ENCODE measurements at regions not wholly inside any gene's neighbourhood (a gene's known extent, or its start where the extent isn't known, plus 50 kb on each side); places are given as distances from the start of the nearest gene placed in this dataset.

- no peak overlapping the region for H2BK5ac ChIP-seq (ENCODE audit: low read length)
- no peaks in the 10 kb centered on the region for H3K79me1 ChIP-seq (ENCODE audit: low read length)
- no peak overlapping the region for H3K56ac ChIP-seq (ENCODE audit: low read length)
- H3K23ac ChIP-seq (ENCODE audit: low read length) = no peak overlapping the region
- H3K27me3 ChIP-seq (ENCODE audit: insufficient read depth, low read length, poor library complexity) = no peaks in the 10 kb centered on the region
- H3K4me2 ChIP-seq (ENCODE audit: low read length) = no peak overlapping the region
- H2AK5ac ChIP-seq (ENCODE audit: low read length) = no peak overlapping the region
- WGBS (ENCODE audit: extremely low coverage, insufficient coverage, low lambda C conversion rate) = no CpG with 5 or more reads among the region's 3 CpGs
- no peak overlapping the region for H4K8ac ChIP-seq (ENCODE audit: low read depth, low read length)
- H4K5ac ChIP-seq (ENCODE audit: low read length) = no peak overlapping the region
- H3K9ac ChIP-seq (ENCODE audit: low read length) = no peak overlapping the region
- no peaks in the 10 kb centered on the region for H3K4me1 ChIP-seq (ENCODE audit: control insufficient read depth, low read depth, low read length)
- H3K36me3 ChIP-seq (ENCODE audit: control insufficient read depth, insufficient read depth, low read length) = no peaks in the 10 kb centered on the region
- no peak overlapping the region for H3K27ac ChIP-seq (ENCODE audit: low read depth, low read length)
- no peak for DNase-seq
- no peak overlapping the region for H3K4ac ChIP-seq (ENCODE audit: low read depth, low read length)
- H3K4me3 ChIP-seq (ENCODE audit: low read length) = no peak overlapping the region
- no peak overlapping the region for H3K18ac ChIP-seq (ENCODE audit: low read length)
- H2BK15ac ChIP-seq (replicated peaks; ENCODE audit: low read depth) = no peak overlapping the region
- H2BK120ac ChIP-seq (ENCODE audit: low read depth, low read length) = no peak overlapping the region
- no peaks in the 10 kb centered on the region for H3K79me2 ChIP-seq (ENCODE audit: control insufficient read depth, insufficient read depth, low read length)
These were observed 75.2 kb upstream of the DHX40 start for GRCh38 chr17:59490216-59490615.

- H2AK5ac ChIP-seq (ENCODE audit: low read length) = no peak overlapping the region
- H3K79me2 ChIP-seq (ENCODE audit: control insufficient read depth, insufficient read depth, low read length) = no peaks in the 10 kb centered on the region
- no peaks in the 10 kb centered on the region for H3K79me1 ChIP-seq (ENCODE audit: low read length)
- H3K4me3 ChIP-seq (ENCODE audit: low read length) = no peak overlapping the region
- H3K23ac ChIP-seq (ENCODE audit: low read length) = no peak overlapping the region
- H2BK15ac ChIP-seq (replicated peaks; ENCODE audit: low read depth) = no peak overlapping the region
- H3K56ac ChIP-seq (ENCODE audit: low read length) = no peak overlapping the region
- no peak overlapping the region for H2BK120ac ChIP-seq (ENCODE audit: low read depth, low read length)
- no peak overlapping the region for H3K4me2 ChIP-seq (ENCODE audit: low read length)
- H4K5ac ChIP-seq (ENCODE audit: low read length) = no peak overlapping the region
- no peaks in the 10 kb centered on the region for H3K36me3 ChIP-seq (ENCODE audit: control insufficient read depth, insufficient read depth, low read length)
- WGBS (ENCODE audit: extremely low coverage, insufficient coverage, low lambda C conversion rate) = no CpG with 5 or more reads among the region's 5 CpGs
- no peaks in the 10 kb centered on the region for H3K4me1 ChIP-seq (ENCODE audit: control insufficient read depth, low read depth, low read length)
- no peak overlapping the region for H3K18ac ChIP-seq (ENCODE audit: low read length)
- H4K8ac ChIP-seq (ENCODE audit: low read depth, low read length) = no peak overlapping the region
- no peaks in the 10 kb centered on the region for H3K27me3 ChIP-seq (ENCODE audit: insufficient read depth, low read length, poor library complexity)
- no peak overlapping the region for H3K4ac ChIP-seq (ENCODE audit: low read depth, low read length)
- DNase-seq = no peak
- no peak overlapping the region for H3K27ac ChIP-seq (ENCODE audit: low read depth, low read length)
- H2BK5ac ChIP-seq (ENCODE audit: low read length) = no peak overlapping the region
- no peak overlapping the region for H3K9ac ChIP-seq (ENCODE audit: low read length)
These were observed 73.9 kb upstream of the DHX40 start for GRCh38 chr17:59491353-59492090.

- no CpG with 5 or more reads among the region's 2 CpGs for WGBS (ENCODE audit: extremely low coverage, insufficient coverage, low lambda C conversion rate)
- Histone ChIP-seq H3K18ac (ENCODE audit: low read length) (no peak overlapping the region), H4K5ac (ENCODE audit: low read length) (no peak overlapping the region), H3K56ac (ENCODE audit: low read length) (no peak overlapping the region), H2BK15ac (replicated peaks; ENCODE audit: low read depth) (no peak overlapping the region), H2AK5ac (ENCODE audit: low read length) (no peak overlapping the region), H3K79me2 (ENCODE audit: control insufficient read depth, insufficient read depth, low read length) (no peaks in the 10 kb centered on the region), H3K27ac (ENCODE audit: low read depth, low read length) (no peak overlapping the region), H3K79me1 (ENCODE audit: low read length) (no peaks in the 10 kb centered on the region), H3K4me3 (ENCODE audit: low read length) (no peak overlapping the region), H3K36me3 (ENCODE audit: control insufficient read depth, insufficient read depth, low read length) (no peaks in the 10 kb centered on the region), H3K9ac (ENCODE audit: low read length) (no peak overlapping the region), H3K4me1 (ENCODE audit: control insufficient read depth, low read depth, low read length) (no peaks in the 10 kb centered on the region), H3K27me3 (ENCODE audit: insufficient read depth, low read length, poor library complexity) (no peaks in the 10 kb centered on the region), H4K8ac (ENCODE audit: low read depth, low read length) (no peak overlapping the region), H3K23ac (ENCODE audit: low read length) (no peak overlapping the region), H3K4ac (ENCODE audit: low read depth, low read length) (no peak overlapping the region), H2BK120ac (ENCODE audit: low read depth, low read length) (no peak overlapping the region), H3K4me2 (ENCODE audit: low read length) (no peak overlapping the region), H2BK5ac (ENCODE audit: low read length) (no peak overlapping the region)
- DNase-seq = peak; percentile 36
These were observed 73.3 kb upstream of the DHX40 start for GRCh38 chr17:59492091-59492451.

GRCh38 chr17:59493867-59494266, 71.5 kb upstream of the DHX40 start:
- Histone ChIP-seq H2BK120ac (ENCODE audit: low read depth, low read length) (no peak overlapping the region), H2BK5ac (ENCODE audit: low read length) (no peak overlapping the region), H3K23ac (ENCODE audit: low read length) (no peak overlapping the region), H3K79me2 (ENCODE audit: control insufficient read depth, insufficient read depth, low read length) (no peaks in the 10 kb centered on the region), H3K4me1 (ENCODE audit: control insufficient read depth, low read depth, low read length) (no peaks in the 10 kb centered on the region), H3K79me1 (ENCODE audit: low read length) (no peaks in the 10 kb centered on the region), H3K9ac (ENCODE audit: low read length) (no peak overlapping the region), H3K56ac (ENCODE audit: low read length) (no peak overlapping the region), H3K4me3 (ENCODE audit: low read length) (no peak overlapping the region), H4K8ac (ENCODE audit: low read depth, low read length) (no peak overlapping the region), H4K5ac (ENCODE audit: low read length) (no peak overlapping the region), H3K27ac (ENCODE audit: low read depth, low read length) (no peak overlapping the region), H3K4ac (ENCODE audit: low read depth, low read length) (no peak overlapping the region), H3K4me2 (ENCODE audit: low read length) (no peak overlapping the region), H2AK5ac (ENCODE audit: low read length) (no peak overlapping the region), H3K36me3 (ENCODE audit: control insufficient read depth, insufficient read depth, low read length) (no peaks in the 10 kb centered on the region), H3K27me3 (ENCODE audit: insufficient read depth, low read length, poor library complexity) (no peaks in the 10 kb centered on the region), H2BK15ac (replicated peaks; ENCODE audit: low read depth) (no peak overlapping the region), H3K18ac (ENCODE audit: low read length) (no peak overlapping the region)
- WGBS (ENCODE audit: extremely low coverage, insufficient coverage, low lambda C conversion rate) = no CpG with 5 or more reads among the region's 3 CpGs
- DNase-seq = peak; percentile 82

- Histone ChIP-seq H4K5ac (ENCODE audit: low read length) (no peak overlapping the region), H2BK120ac (ENCODE audit: low read depth, low read length) (no peak overlapping the region), H3K79me1 (ENCODE audit: low read length) (no peaks in the 10 kb centered on the region), H3K27me3 (ENCODE audit: insufficient read depth, low read length, poor library complexity) (no peaks in the 10 kb centered on the region), H3K4me2 (ENCODE audit: low read length) (no peak overlapping the region), H4K8ac (ENCODE audit: low read depth, low read length) (no peak overlapping the region), H2BK5ac (ENCODE audit: low read length) (no peak overlapping the region), H3K4ac (ENCODE audit: low read depth, low read length) (no peak overlapping the region), H2BK15ac (replicated peaks; ENCODE audit: low read depth) (no peak overlapping the region), H2AK5ac (ENCODE audit: low read length) (no peak overlapping the region), H3K4me1 (ENCODE audit: control insufficient read depth, low read depth, low read length) (no peaks in the 10 kb centered on the region), H3K56ac (ENCODE audit: low read length) (no peak overlapping the region), H3K27ac (ENCODE audit: low read depth, low read length) (no peak overlapping the region), H3K79me2 (ENCODE audit: control insufficient read depth, insufficient read depth, low read length) (no peaks in the 10 kb centered on the region), H3K9ac (ENCODE audit: low read length) (no peak overlapping the region), H3K4me3 (ENCODE audit: low read length) (no peak overlapping the region), H3K23ac (ENCODE audit: low read length) (no peak overlapping the region), H3K36me3 (ENCODE audit: control insufficient read depth, insufficient read depth, low read length) (no peaks in the 10 kb centered on the region), H3K18ac (ENCODE audit: low read length) (no peak overlapping the region)
- WGBS (ENCODE audit: extremely low coverage, insufficient coverage, low lambda C conversion rate) = no CpG with 5 or more reads among the region's 12 CpGs
- DNase-seq = no peak
These were observed 70.5 kb upstream of the DHX40 start for GRCh38 chr17:59494757-59495368.

- Histone ChIP-seq H3K27ac (ENCODE audit: low read depth, low read length) (no peak overlapping the region), H2BK120ac (ENCODE audit: low read depth, low read length) (no peak overlapping the region), H3K79me1 (ENCODE audit: low read length) (no peaks in the 10 kb centered on the region), H4K5ac (ENCODE audit: low read length) (no peak overlapping the region), H3K4me2 (ENCODE audit: low read length) (no peak overlapping the region), H3K23ac (ENCODE audit: low read length) (no peak overlapping the region), H3K4me1 (ENCODE audit: control insufficient read depth, low read depth, low read length) (no peaks in the 10 kb centered on the region), H3K4ac (ENCODE audit: low read depth, low read length) (no peak overlapping the region), H4K8ac (ENCODE audit: low read depth, low read length) (no peak overlapping the region), H2BK5ac (ENCODE audit: low read length) (no peak overlapping the region), H2AK5ac (ENCODE audit: low read length) (no peak overlapping the region), H3K36me3 (ENCODE audit: control insufficient read depth, insufficient read depth, low read length) (no peaks in the 10 kb centered on the region), H3K27me3 (ENCODE audit: insufficient read depth, low read length, poor library complexity) (no peaks in the 10 kb centered on the region), H3K9ac (ENCODE audit: low read length) (no peak overlapping the region), H3K18ac (ENCODE audit: low read length) (no peak overlapping the region), H2BK15ac (replicated peaks; ENCODE audit: low read depth) (no peak overlapping the region), H3K4me3 (ENCODE audit: low read length) (no peak overlapping the region), H3K56ac (ENCODE audit: low read length) (no peak overlapping the region), H3K79me2 (ENCODE audit: control insufficient read depth, insufficient read depth, low read length) (no peaks in the 10 kb centered on the region)
- no peak for DNase-seq
- no CpG with 5 or more reads among the region's 1 CpG for WGBS (ENCODE audit: extremely low coverage, insufficient coverage, low lambda C conversion rate)
These were observed 69.2 kb upstream of the DHX40 start for GRCh38 chr17:59496178-59496577.

Measured in mesendoderm (in vitro differentiated cells).